ENCODE measurements at regions not wholly inside any gene's neighbourhood (a gene's known extent, or its start where the extent isn't known, plus 50 kb on each side); places are given as distances from the start of the nearest gene placed in this dataset.

DNA sequence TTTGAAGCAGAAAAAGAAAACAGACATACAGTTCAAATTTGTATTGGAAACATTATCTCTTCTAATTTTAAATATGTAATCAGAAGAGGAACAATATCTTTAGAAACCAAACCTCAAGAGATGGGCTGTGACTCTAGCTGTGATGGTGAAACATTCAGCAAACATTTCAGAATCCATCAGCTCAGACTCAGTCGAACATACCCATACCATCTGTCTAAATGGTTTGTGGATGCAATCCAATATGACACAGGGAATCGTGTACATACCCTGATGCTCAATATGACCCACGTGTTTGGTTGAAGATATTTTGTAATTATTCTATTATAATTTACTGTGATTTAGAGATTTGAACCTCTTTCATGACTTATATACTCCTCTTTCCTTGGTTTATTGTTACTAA is 665.2 kb upstream of the CDH8 start:
- Histone ChIP-seq H3K4me1 (no peaks in the 10 kb centered on the region), H3K36me3 (no peaks in the 10 kb centered on the region), H3K27me3 (no peaks in the 10 kb centered on the region), H3K9me3 (no peaks in the 10 kb centered on the region), H3K27ac (no peak overlapping the region), H3K4me3 (no peak overlapping the region)
- no peak for ATAC-seq
- intact Hi-C loops (cut with DNase I) = no loop called here
- no peak for FAIRE-seq
- WGBS, 2 donors = 47 to 72% methylated on average over 3 of the region's 3 CpGs
- no peak for DNase-seq
- TF ChIP-seq, protein P1, sequence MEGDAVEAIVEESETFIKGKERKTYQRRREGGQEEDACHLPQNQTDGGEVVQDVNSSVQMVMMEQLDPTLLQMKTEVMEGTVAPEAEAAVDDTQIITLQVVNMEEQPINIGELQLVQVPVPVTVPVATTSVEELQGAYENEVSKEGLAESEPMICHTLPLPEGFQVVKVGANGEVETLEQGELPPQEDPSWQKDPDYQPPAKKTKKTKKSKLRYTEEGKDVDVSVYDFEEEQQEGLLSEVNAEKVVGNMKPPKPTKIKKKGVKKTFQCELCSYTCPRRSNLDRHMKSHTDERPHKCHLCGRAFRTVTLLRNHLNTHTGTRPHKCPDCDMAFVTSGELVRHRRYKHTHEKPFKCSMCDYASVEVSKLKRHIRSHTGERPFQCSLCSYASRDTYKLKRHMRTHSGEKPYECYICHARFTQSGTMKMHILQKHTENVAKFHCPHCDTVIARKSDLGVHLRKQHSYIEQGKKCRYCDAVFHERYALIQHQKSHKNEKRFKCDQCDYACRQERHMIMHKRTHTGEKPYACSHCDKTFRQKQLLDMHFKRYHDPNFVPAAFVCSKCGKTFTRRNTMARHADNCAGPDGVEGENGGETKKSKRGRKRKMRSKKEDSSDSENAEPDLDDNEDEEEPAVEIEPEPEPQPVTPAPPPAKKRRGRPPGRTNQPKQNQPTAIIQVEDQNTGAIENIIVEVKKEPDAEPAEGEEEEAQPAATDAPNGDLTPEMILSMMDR (IDR thresholded peaks at IDR 0.05) = no peak

- Histone ChIP-seq H3K27me3 (no peaks in the 10 kb centered on the region), H3K4me3 (no peak overlapping the region), H3K9me3 (no peaks in the 10 kb centered on the region), H3K36me3 (no peaks in the 10 kb centered on the region), H3K4me1 (no peaks in the 10 kb centered on the region), H3K27ac (no peak overlapping the region)
- FAIRE-seq = no peak
- ATAC-seq = no peak
- intact Hi-C loops (cut with DNase I) = no loop called here
- TF ChIP-seq, protein P1 (IDR thresholded peaks at IDR 0.05) = no peak
- WGBS, 2 donors = 39 to 50% methylated on average over 5 of the region's 5 CpGs
- no peak for DNase-seq
Measured at GRCh38 chr16:62700426-62701294, 664.4 kb upstream of the CDH8 start.

DNA sequence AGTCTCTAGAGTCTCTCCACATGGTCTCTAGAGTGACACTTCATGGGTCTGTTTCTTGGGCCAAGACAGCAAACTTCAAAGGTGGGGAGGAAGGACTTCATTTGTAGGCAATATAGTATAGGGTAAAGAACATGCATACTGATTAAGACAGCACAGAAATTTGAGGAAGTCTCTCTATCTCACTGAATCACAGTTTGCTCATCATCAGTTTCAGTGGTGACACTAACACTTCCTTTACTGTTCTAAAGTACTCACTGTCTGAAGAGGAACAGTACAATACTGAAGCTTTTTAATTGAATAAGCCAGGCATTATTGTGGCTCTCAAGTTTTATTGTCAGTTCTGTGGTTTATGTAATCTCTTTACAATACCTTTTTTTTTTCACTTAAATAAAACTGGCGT is 656.4 kb upstream of the CDH8 start:
- intact Hi-C loops (cut with DNase I) = no loop called here

DNA sequence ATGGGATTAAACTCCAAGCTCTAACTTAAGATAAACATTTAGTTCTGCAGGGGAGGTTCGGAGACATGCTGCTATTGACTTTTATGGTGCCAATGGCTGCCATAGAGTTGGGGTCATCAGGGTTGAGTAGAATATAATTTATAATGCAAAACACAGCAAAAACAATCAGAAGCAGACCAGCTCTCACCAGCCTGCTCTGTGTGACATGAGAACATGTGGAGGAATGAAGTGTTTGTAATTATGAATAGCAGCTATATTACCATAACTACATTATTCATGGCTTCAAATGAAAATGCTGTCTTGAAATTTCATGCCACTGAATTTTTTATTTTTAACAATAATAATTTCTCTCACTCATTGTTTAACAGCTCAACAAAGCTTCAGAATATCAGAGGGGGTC is 645.6 kb upstream of the CDH8 start:
- Histone ChIP-seq H3K27ac (no peak overlapping the region), H3K9me3 (no peaks in the 10 kb centered on the region), H3K4me1 (no peaks in the 10 kb centered on the region), H3K27me3 (no peaks in the 10 kb centered on the region), H3K4me3 (no peak overlapping the region), H3K36me3 (no peaks in the 10 kb centered on the region)
- ATAC-seq (no peak), FAIRE-seq (no peak), DNase-seq (no peak)
- intact Hi-C loops (cut with DNase I) = loop anchor here in 1 of 3 donors (5.0 kb wide), 1 partner anchor 270 kb away; no protein-coding TSS in a partner anchor
- TF ChIP-seq, protein P1 (IDR thresholded peaks at IDR 0.05) = no peak
- WGBS, 2 donors = 69 to 78% methylated on average over 1 of the region's 1 CpG

More for the DNA sequence above, 656.4 kb upstream of the CDH8 start:
- Histone ChIP-seq H3K4me1 (no peaks in the 10 kb centered on the region), H3K27ac (no peak overlapping the region), H3K27me3 (no peaks in the 10 kb centered on the region), H3K9me3 (no peaks in the 10 kb centered on the region), H3K36me3 (no peaks in the 10 kb centered on the region), H3K4me3 (no peak overlapping the region)
- TF ChIP-seq, protein P1 (IDR thresholded peaks at IDR 0.05) = no peak
- WGBS, 2 donors = 38 to 39% methylated on average over 1 of the region's 1 CpG
- ATAC-seq (no peak), FAIRE-seq (no peak), DNase-seq (no peak)

GRCh38 chr16:62678796-62679195 is 642.6 kb upstream of the CDH8 start:
- ATAC-seq (no peak), FAIRE-seq (no peak), DNase-seq (no peak)
- Histone ChIP-seq H3K36me3 (no peaks in the 10 kb centered on the region), H3K27ac (no peak overlapping the region), H3K9me3 (no peaks in the 10 kb centered on the region), H3K4me3 (no peak overlapping the region), H3K27me3 (no peaks in the 10 kb centered on the region), H3K4me1 (no peaks in the 10 kb centered on the region)
- intact Hi-C loops (cut with DNase I) = no loop called here
- 63 to 70% methylated on average over 4 of the region's 4 CpGs for WGBS, 2 donors
- TF ChIP-seq, protein P1 (IDR thresholded peaks at IDR 0.05) = no peak

Data from pancreas (tissue), 10 donors.